ENCODE measurements at regions not wholly inside any gene's neighbourhood (a gene's known extent, or its start where the extent isn't known, plus 50 kb on each side); places are given as distances from the start of the nearest gene placed in this dataset.

- TF ChIP-seq POLR2A (IDR thresholded peaks at IDR 0.05) (no peak), CTCF (IDR thresholded peaks at IDR 0.05) (no peak)
Measured at GRCh38 chr19:28140201-28140600, 1072.8 kb downstream of the UQCRFS1 start.

All from heart left ventricle (tissue), 13 donors.